SK-N-SH (cell line): ENCODE measurements at regions not wholly inside any gene's neighbourhood (a gene's known extent, or its start where the extent isn't known, plus 50 kb on each side); places are given as distances from the start of the nearest gene placed in this dataset.

Experiments
- EP300 ChIP-seq, 2 experiments: IDR thresholded peaks; 2 replicates each; pipeline versions ENCODE4 v1.4.0 to v1.6.1; 2012; ENCODE audit warnings: borderline replicate concordance in 1 of 2, low read depth in 1 of 2, low read length in 1 of 2
- EZH2phosphoT487 ChIP-seq: fragments of 200-600 bp; sonication (generic); IDR thresholded peaks from 2 replicates; pipeline ENCODE4 v1.6.1; 2017; ENCODE audit warnings: low read depth, mixed run types, mild to moderate bottlenecking, antibody characterized with exemption, moderate library complexity, borderline replicate concordance
- FOXJ3 ChIP-seq: sonication (generic); formaldehyde crosslinking; IDR thresholded peaks from 2 replicates; pipeline ENCODE4 v1.5.1; 2020; ENCODE audit warnings: mild to moderate bottlenecking, missing genetic modification reagents
- MXI1 ChIP-seq: IDR thresholded peaks from 2 replicates; pipeline ENCODE4 v1.6.1; 2012; ENCODE audit warnings: mild to moderate bottlenecking, low read depth, low read length, improper control_type of control experiment
- YY1 ChIP-seq: IDR thresholded peaks from 2 replicates; pipeline ENCODE4 v1.4.0; 2012; ENCODE audit warnings: low read depth, mild to moderate bottlenecking
- TF ChIP-seq, protein P1 (sequence below): IDR thresholded peaks from 2 replicates; pipeline ENCODE4 v1.4.0; 2012; ENCODE audit warnings: low read depth, borderline replicate concordance
- TF ChIP-seq, protein P2 (sequence below): IDR thresholded peaks from 2 replicates; pipeline ENCODE4 v1.4.0; 2012; ENCODE audit warnings: low read depth
- TF ChIP-seq, protein P3 (sequence below): fragments of 200-600 bp; sonication (generic); IDR thresholded peaks from 2 replicates; pipeline ENCODE4 v1.6.1; 2017; ENCODE audit warnings: antibody characterized with exemption, mild to moderate bottlenecking, moderate library complexity
- TF ChIP-seq, protein P4 (sequence below): IDR thresholded peaks from 2 replicates; pipeline ENCODE4 v1.6.1; 2012; ENCODE audit warnings: mild to moderate bottlenecking, low read depth, low read length, moderate library complexity

DNA sequence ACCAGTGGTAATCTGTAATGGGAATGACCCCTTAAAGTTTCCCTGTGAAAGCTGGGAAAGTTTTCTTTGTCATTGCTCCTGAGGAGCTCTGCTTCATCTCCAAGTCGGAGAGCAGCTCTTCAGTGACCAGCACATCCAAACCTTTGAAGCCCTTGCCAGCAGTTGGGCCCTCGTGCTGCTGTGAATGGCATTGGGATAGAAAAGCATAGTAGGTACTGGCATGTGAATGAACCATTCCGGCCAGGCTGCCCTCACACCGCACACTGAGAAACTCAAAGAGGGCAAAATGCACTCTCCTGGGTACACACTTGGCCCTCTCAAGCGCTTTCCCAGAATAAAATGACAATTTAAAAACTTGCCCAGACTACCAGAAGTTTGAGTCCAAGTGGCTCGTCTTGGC, 1135.0 kb upstream of the WWC1 start:
- no peak for TF ChIP-seq FOXJ3 (CRISPR knock-in tag)
- TF ChIP-seq, protein P1, sequence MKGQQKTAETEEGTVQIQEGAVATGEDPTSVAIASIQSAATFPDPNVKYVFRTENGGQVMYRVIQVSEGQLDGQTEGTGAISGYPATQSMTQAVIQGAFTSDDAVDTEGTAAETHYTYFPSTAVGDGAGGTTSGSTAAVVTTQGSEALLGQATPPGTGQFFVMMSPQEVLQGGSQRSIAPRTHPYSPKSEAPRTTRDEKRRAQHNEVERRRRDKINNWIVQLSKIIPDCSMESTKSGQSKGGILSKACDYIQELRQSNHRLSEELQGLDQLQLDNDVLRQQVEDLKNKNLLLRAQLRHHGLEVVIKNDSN, result no peak
- TF ChIP-seq, protein P2, sequence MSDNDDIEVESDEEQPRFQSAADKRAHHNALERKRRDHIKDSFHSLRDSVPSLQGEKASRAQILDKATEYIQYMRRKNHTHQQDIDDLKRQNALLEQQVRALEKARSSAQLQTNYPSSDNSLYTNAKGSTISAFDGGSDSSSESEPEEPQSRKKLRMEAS, result no peak
- TF ChIP-seq, protein P3, sequence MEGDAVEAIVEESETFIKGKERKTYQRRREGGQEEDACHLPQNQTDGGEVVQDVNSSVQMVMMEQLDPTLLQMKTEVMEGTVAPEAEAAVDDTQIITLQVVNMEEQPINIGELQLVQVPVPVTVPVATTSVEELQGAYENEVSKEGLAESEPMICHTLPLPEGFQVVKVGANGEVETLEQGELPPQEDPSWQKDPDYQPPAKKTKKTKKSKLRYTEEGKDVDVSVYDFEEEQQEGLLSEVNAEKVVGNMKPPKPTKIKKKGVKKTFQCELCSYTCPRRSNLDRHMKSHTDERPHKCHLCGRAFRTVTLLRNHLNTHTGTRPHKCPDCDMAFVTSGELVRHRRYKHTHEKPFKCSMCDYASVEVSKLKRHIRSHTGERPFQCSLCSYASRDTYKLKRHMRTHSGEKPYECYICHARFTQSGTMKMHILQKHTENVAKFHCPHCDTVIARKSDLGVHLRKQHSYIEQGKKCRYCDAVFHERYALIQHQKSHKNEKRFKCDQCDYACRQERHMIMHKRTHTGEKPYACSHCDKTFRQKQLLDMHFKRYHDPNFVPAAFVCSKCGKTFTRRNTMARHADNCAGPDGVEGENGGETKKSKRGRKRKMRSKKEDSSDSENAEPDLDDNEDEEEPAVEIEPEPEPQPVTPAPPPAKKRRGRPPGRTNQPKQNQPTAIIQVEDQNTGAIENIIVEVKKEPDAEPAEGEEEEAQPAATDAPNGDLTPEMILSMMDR, result no peak
- TF ChIP-seq EP300 (IDR thresholded peaks at IDR 0.05; ENCODE audit: borderline replicate concordance in 1 of 2, low read depth in 1 of 2, low read length in 1 of 2), result no peak
- TF ChIP-seq EZH2phosphoT487, result no peak
- no peak for TF ChIP-seq YY1
- TF ChIP-seq MXI1, result no peak
- TF ChIP-seq, protein P4, sequence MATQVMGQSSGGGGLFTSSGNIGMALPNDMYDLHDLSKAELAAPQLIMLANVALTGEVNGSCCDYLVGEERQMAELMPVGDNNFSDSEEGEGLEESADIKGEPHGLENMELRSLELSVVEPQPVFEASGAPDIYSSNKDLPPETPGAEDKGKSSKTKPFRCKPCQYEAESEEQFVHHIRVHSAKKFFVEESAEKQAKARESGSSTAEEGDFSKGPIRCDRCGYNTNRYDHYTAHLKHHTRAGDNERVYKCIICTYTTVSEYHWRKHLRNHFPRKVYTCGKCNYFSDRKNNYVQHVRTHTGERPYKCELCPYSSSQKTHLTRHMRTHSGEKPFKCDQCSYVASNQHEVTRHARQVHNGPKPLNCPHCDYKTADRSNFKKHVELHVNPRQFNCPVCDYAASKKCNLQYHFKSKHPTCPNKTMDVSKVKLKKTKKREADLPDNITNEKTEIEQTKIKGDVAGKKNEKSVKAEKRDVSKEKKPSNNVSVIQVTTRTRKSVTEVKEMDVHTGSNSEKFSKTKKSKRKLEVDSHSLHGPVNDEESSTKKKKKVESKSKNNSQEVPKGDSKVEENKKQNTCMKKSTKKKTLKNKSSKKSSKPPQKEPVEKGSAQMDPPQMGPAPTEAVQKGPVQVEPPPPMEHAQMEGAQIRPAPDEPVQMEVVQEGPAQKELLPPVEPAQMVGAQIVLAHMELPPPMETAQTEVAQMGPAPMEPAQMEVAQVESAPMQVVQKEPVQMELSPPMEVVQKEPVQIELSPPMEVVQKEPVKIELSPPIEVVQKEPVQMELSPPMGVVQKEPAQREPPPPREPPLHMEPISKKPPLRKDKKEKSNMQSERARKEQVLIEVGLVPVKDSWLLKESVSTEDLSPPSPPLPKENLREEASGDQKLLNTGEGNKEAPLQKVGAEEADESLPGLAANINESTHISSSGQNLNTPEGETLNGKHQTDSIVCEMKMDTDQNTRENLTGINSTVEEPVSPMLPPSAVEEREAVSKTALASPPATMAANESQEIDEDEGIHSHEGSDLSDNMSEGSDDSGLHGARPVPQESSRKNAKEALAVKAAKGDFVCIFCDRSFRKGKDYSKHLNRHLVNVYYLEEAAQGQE, result no peak
